22Rv1 (cell line): ENCODE measurements at regions not wholly inside any gene's neighbourhood (a gene's known extent, or its start where the extent isn't known, plus 50 kb on each side); places are given as distances from the start of the nearest gene placed in this dataset.

ENCODE experiments used
- H3K27ac ChIP-seq: fragments of 450-650 bp; 2 replicates; pipeline ENCODE4 v1.5.1; 2017
- CTCF ChIP-seq: fragments of 450-650 bp; IDR thresholded peaks from 2 replicates; pipeline ENCODE4 v1.5.1; 2017; ENCODE audit warnings: mild to moderate bottlenecking
- ZFX ChIP-seq: fragments of 450-650 bp; IDR thresholded peaks from 2 replicates; pipeline ENCODE4 v1.6.1; 2017; ENCODE audit warnings: antibody characterized with exemption, borderline replicate concordance

DNA sequence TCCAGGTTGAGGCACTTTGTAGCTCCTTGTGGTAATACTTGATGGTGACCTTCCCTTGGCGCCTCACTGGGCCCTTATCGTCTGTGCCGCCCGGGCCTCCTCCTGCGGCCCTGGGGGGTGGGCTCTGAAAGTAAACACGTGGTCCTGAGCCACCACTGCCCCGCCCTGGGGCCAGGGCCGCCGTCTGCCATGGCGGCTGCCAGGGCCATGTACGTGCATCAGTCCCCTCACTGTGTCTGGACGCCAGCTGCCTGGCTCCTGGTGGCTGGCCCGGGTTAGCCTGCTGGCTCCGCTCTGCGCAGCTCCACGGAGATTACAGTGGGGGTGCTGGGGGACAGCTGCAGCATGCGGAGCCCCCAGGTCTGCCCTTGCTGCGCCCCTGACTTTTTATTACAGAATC lies 81.8 kb upstream of the CENPW start:
- no peak overlapping the region for H3K27ac ChIP-seq
- TF ChIP-seq CTCF: no peak
- no peak for TF ChIP-seq ZFX

GRCh38 chr6:126261792-126262421 lies 78.0 kb upstream of the CENPW start:
- TF ChIP-seq CTCF: no peak
- TF ChIP-seq ZFX: no peak
- H3K27ac ChIP-seq: no peak overlapping the region

DNA sequence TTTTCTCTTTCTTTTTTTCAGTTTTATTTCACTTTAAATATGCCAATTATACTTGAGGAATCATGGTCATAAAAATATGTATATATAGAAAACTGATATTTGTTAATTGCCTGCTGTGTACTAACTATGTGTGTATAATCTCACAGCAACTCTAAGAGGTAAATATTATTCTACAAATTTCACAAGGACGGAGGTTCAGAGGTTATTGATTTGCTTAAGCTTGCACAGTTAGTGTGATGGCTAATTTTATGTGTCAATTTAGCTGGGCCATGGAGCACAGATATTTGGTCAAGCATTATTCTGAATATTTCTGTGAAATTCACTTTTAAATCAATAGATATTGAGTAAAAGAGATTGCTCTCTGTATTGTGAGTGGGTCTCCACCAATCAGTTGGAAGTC lies 75.7 kb upstream of the CENPW start:
- H3K27ac ChIP-seq: no peak overlapping the region
- no peak for TF ChIP-seq CTCF
- TF ChIP-seq ZFX: no peak

- TF ChIP-seq CTCF: no peak
- TF ChIP-seq ZFX: no peak
- no peak overlapping the region for H3K27ac ChIP-seq
Observed at GRCh38 chr6:126266664-126267063, 73.3 kb upstream of the CENPW start.

DNA sequence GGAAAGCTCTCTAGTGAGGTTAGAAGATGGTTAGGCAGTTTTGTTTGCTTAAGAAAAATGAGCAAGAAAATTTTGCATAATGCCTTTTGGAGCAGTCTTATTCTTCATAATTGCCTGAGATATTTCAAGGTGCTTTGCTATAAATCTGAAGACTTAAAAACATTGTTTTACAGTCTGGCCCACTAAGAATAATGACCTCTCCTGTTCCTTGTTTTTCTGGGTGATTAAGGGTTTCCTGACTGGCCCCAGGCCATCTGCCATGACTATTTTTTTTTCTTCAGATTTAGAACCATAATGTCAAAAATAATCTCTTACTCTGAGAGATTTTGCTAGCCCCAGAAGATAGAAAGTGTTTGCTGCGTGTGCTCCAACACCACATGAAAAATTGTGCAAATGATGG lies 72.3 kb upstream of the CENPW start:
- TF ChIP-seq CTCF: no peak
- no peak for TF ChIP-seq ZFX
- no peak overlapping the region for H3K27ac ChIP-seq

DNA sequence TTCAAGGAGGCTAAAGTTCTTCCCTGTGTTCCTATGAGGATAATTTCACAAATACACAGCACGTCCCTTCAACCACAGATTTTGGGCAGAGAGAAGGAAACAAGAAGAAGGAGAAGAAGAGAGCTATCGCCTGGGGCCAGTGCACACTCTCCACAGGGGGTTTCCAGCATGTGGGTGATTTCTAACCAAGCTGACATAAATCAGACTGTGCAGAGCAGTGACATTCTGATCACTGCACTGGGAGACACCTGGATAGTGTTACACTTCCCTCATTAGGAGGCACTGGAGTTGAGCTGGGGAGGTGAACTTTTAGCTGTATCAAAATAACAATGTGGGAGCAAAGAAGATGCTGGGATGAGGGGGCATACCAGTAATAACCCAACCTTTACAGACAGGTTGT lies 71.8 kb upstream of the CENPW start:
- no peak for TF ChIP-seq ZFX
- TF ChIP-seq CTCF: no peak
- no peak overlapping the region for H3K27ac ChIP-seq

DNA sequence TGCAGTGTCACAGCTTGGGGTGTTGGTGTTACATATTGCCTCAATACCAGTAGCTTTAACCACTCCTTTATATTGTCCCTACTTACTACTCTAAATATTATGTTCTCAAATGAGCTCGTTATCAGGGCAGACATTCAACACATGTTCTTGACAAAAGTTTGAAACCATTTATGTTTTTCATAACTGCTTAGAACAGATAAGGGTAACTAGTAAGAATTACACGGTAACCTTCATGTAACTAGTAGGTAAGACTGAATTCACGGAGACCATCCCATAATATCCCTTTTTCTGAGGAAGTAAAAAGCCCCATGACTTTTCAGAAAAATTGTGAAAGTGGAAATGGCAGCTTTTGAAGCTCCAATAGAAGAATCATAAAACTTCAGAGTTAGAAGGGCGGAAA lies 59.6 kb upstream of the CENPW start:
- TF ChIP-seq ZFX: no peak
- no peak for TF ChIP-seq CTCF
- no peak overlapping the region for H3K27ac ChIP-seq
